ENCODE measurements at regions not wholly inside any gene's neighbourhood (a gene's known extent, or its start where the extent isn't known, plus 50 kb on each side); places are given as distances from the start of the nearest gene placed in this dataset.

- TF ChIP-seq CTCF (IDR thresholded peaks at IDR 0.05; ENCODE audit: extremely low read depth in 1 of 2, insufficient read depth in 1 of 2, low read depth in 1 of 2, low read length in 2 of 2): no peak
- no peak for TF ChIP-seq POLR2A (IDR thresholded peaks at IDR 0.05; ENCODE audit: low read depth, low read length)
- TF ChIP-seq POLR2AphosphoS5 (IDR thresholded peaks at IDR 0.05; ENCODE audit: insufficient read depth, low read depth, low read length): no peak
- TF ChIP-seq MAX (IDR thresholded peaks at IDR 0.05; ENCODE audit: insufficient read depth, insufficient read length): no peak
- TF ChIP-seq EZH2 (IDR thresholded peaks at IDR 0.05; ENCODE audit: borderline replicate concordance, low read depth, low read length, severe bottlenecking): no peak
- TF ChIP-seq FOS (IDR thresholded peaks at IDR 0.05; ENCODE audit: borderline replicate concordance, insufficient read depth, low read length): no peak
- no peak for TF ChIP-seq GATA2 (IDR thresholded peaks at IDR 0.05; ENCODE audit: insufficient read depth, insufficient read length, low read depth, low read length)
- no peak for TF ChIP-seq MYC (IDR thresholded peaks at IDR 0.05; ENCODE audit: low read depth, low read length)
- TF ChIP-seq JUN (IDR thresholded peaks at IDR 0.05; ENCODE audit: borderline replicate concordance, insufficient read depth, insufficient read length, low read depth): no peak
These were observed 99.4 kb downstream of the CRYAA start for GRCh38 chr21:43268086-43268803.
